Mesodermal cell (in vitro differentiated cells): ENCODE measurements at regions not wholly inside any gene's neighbourhood (a gene's known extent, or its start where the extent isn't known, plus 50 kb on each side); places are given as distances from the start of the nearest gene placed in this dataset.

Experiments used
- H3K27ac ChIP-seq: 2 replicates; pipeline ENCODE4 v1.7.0; 2013; ENCODE audit warnings: mild to moderate bottlenecking, low read depth, low read length, moderate library complexity; ENCODE audit not compliant: severe bottlenecking
- H3K36me3 ChIP-seq: 2 replicates; pipeline ENCODE4 v1.7.1; 2013; ENCODE audit warnings: mild to moderate bottlenecking, low read length, moderate library complexity; ENCODE audit not compliant: control insufficient read depth, insufficient read depth
- H3K4me1 ChIP-seq: one replicate; pipeline ENCODE4 v1.7.1; 2013; ENCODE audit warnings: mild to moderate bottlenecking, low read length; ENCODE audit not compliant: insufficient read depth, control insufficient read depth, poor library complexity, severe bottlenecking
- H3K4me3 ChIP-seq: 2 replicates; pipeline ENCODE4 v1.7.0; 2013; ENCODE audit warnings: low read length, control low read depth, mild to moderate bottlenecking; ENCODE audit not compliant: insufficient read depth, poor library complexity, severe bottlenecking; ENCODE audit errors: extremely low read depth
- H3K9me3 ChIP-seq: 2 replicates; pipeline ENCODE4 v1.7.1; 2013; ENCODE audit warnings: mild to moderate bottlenecking, low read length, moderate library complexity; ENCODE audit not compliant: control insufficient read depth
- WGBS, 2 experiments: methylation state at CpG; one replicate each; pipeline ENCODE4 v1.1.5; 2013; ENCODE audit warnings: missing lambda C conversion rate in 2 of 2; ENCODE audit not compliant: insufficient coverage in 2 of 2; 5-methylcytosine and 5-hydroxymethylcytosine counted together

DNA sequence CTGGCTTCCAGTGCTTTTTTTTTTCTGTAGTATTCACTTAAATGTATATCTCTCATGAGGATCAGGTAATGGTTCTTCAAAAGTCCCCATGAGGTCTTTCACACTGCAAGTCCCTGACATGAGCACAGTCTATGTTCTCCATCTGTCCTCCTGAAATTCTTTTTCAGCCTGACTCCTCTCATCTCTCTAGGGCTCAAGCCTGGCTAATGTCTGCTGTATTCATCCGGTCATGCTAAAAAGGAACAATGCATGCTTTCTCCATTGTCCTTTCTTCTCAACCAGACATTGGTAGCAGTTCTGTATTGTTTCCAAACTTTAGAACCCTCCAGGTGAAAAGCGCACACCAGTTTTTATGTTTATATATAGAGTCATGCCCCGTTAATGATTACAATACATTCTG lies 368.3 kb upstream of the OLFM3 start:
- no peaks in the 10 kb centered on the region for H3K36me3 ChIP-seq
- no peaks in the 10 kb centered on the region for H3K4me1 ChIP-seq
- no peaks in the 10 kb centered on the region for H3K9me3 ChIP-seq
- no peak overlapping the region for H3K4me3 ChIP-seq
- no peak overlapping the region for H3K27ac ChIP-seq
- WGBS, 2 experiments: 100% methylated on average over 1 of the region's 3 CpGs

DNA sequence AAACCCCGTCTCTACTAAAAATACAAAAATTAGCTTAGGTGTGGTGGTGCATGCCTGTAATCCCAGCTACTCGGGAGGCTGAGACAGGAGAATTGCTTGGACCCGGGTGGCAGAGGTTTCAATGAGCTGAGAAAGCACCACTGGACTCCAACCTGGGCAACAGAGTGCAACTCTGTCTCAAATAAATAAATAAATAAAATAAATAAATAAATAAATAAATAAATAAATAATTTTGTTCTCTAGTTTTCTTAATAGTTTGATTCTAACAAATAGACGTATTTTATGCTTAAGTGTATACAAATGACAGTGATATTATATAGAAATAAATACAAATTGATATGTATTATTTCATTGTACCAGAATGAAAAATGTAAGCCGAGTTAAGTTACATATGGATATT lies 339.9 kb upstream of the OLFM3 start:
- H3K4me3 ChIP-seq: no peak overlapping the region
- 83 to 100% methylated on average over 1 of the region's 5 CpGs for WGBS, 2 experiments
- H3K4me1 ChIP-seq: no peaks in the 10 kb centered on the region
- no peak overlapping the region for H3K27ac ChIP-seq
- H3K36me3 ChIP-seq: no peaks in the 10 kb centered on the region
- no peaks in the 10 kb centered on the region for H3K9me3 ChIP-seq

DNA sequence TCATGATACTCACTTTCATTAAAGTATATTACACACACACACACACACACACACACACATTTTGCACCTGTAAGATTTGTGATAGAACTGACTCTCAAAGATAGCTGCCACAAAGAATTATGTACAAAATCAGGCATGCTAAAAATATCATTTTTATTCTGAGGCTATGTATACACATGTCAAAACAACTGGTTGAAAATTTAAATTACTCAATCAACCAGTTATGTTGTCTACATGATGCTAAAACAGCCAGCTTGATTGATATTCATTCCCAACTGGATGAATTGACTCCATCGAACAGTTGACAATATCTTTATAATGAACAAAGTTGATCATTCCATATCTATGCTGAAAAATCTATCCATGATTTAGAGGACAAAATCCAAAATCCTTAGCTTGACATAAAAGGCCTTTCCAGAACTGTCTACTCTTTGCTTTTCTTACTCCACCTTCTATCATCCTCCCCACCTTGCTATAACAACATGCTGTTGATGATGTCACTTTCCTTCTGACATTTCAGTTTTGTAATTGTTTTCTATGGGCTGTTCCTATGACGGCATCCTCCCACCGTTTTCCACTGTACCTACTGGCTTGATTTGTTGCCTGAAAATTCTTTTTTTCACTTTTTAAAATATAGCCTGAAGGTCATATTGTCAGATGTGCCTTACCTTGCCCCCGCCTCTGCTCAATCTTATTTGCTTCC lies 321.5 kb upstream of the OLFM3 start:
- WGBS, 2 experiments: 100% methylated on average over 1 of the region's 4 CpGs; no CpG with 5 or more reads in 1 of the 2 experiments
- no peaks in the 10 kb centered on the region for H3K36me3 ChIP-seq
- no peak overlapping the region for H3K27ac ChIP-seq
- H3K4me1 ChIP-seq: no peaks in the 10 kb centered on the region
- H3K4me3 ChIP-seq: no peak overlapping the region
- no peaks in the 10 kb centered on the region for H3K9me3 ChIP-seq

DNA sequence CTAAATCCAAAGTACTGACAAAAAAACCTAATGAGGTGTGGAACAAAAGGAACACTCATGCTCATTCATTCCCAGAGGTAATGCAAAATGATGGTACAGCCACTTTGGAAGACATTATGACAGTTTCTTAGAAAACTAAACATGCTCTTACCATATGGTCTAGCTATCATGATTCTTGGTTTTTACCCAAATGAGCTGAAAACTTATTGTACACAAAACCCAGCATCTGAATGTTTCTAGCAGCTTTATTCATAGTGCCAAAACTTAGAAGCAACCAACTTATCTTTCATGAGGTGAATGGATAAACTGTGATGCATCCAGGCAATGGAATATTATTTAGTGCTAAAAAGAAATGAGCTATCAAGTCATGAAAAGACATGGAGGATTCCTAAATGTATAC lies 318.4 kb upstream of the OLFM3 start:
- no peaks in the 10 kb centered on the region for H3K4me1 ChIP-seq
- no peaks in the 10 kb centered on the region for H3K36me3 ChIP-seq
- H3K4me3 ChIP-seq: no peak overlapping the region
- no peak overlapping the region for H3K27ac ChIP-seq
- no peaks in the 10 kb centered on the region for H3K9me3 ChIP-seq

DNA sequence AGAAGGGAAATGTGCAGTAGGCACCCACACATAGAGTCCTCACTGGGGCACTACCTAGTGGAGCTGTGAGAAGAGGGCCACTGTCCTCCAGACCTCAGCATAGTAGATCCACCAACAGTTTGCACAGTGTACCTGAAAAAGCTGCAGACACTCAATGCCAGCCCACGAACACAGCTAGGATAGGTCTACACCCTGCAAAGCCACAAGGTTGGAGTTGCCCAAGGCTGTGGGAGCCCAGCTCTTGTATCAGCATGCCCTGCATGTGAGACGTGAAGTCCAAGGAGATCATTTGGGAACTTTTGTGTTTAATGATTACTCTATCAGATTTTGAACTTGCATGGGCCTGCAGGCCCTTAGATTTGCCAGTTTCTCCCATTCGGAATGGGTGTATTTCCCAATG lies 299.4 kb upstream of the OLFM3 start:
- Histone ChIP-seq H3K4me1 (no peaks in the 10 kb centered on the region), H3K9me3 (no peaks in the 10 kb centered on the region), H3K4me3 (no peak overlapping the region), H3K36me3 (no peaks in the 10 kb centered on the region), H3K27ac (no peak overlapping the region)
- WGBS, 2 experiments: 68 to 92% methylated on average over 2 to 3 of the region's 3 CpGs

DNA sequence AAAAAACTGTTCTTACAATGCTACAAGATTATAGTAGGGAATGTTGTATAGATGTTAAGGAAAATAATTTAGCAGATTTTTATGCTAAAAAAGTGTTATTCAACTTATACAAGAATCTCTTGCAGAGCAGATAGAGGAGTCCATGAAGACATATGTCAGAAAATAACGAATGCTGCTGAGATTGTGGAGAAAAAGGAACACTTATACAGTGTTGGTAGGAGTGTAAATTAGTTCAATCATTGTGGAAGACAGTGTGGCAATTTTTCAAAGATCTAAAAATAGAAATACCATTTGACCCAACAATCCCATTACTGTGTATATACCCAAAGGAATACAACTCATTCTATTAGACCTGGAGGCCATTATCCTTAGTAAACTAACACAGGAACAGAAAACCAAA lies 286.2 kb upstream of the OLFM3 start:
- H3K4me1 ChIP-seq: no peaks in the 10 kb centered on the region
- H3K4me3 ChIP-seq: no peak overlapping the region
- 71 to 80% methylated on average over 1 of the region's 1 CpG for WGBS, 2 experiments
- no peaks in the 10 kb centered on the region for H3K9me3 ChIP-seq
- no peak overlapping the region for H3K27ac ChIP-seq
- H3K36me3 ChIP-seq: no peaks in the 10 kb centered on the region

DNA sequence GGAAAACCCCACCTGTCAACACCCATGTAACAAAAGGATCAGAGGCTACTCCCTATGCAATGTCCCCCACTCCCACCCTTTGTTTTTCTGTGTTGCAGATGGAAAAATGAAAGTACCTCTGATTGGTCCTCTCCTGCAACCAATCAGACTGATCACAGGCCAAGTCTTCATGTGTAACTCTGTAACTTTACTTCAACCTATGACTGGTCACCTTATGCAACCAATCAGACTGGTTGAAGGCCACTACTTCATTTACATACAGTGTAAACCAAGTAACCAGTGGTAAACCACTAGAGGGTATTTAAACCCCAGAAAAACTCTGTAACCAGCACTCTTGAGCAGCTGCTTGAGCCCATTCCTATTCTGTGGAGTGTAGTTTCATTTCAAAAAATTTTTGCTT lies 266.3 kb upstream of the OLFM3 start:
- H3K36me3 ChIP-seq: no peaks in the 10 kb centered on the region
- H3K27ac ChIP-seq: no peak overlapping the region
- no peak overlapping the region for H3K4me3 ChIP-seq
- no peaks in the 10 kb centered on the region for H3K4me1 ChIP-seq
- H3K9me3 ChIP-seq: no peaks in the 10 kb centered on the region

DNA sequence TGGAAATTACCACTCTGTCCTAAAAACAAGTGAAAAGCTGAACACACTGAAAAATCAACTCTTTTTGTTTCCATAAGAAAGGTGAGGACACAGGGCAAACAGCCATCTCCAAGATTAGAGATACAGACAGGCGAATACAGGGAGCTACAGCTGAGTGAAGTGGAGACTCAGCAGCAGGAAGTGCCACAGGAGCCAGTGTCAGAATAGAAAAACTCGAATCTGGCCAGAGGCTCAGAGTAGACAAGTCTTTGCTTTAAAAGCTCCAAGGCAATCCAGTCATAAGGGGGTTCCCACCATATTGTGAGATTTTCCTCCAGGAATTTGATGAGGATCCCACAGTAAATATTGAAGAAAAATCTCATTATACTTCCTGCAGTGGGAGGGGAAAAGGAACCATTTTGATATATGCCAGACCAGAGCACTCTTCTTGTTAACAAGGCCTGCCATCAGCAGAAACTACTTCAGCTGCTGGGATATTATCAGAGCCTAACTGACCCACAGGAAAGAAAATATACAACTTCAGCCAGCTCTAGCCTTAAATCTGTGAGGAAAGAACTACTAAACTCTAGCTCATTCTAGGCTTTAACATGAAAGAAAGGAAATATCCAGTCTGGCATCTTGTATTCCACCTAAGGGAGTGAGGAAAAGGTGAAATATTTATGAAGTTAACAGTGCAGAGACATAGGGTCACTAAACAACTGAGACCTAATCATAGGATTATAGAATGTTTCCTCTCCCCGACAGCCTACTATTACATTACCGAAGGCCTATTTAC lies 256.2 kb upstream of the OLFM3 start:
- Histone ChIP-seq H3K4me3 (no peak overlapping the region), H3K36me3 (no peaks in the 10 kb centered on the region), H3K9me3 (no peaks in the 10 kb centered on the region), H3K4me1 (no peaks in the 10 kb centered on the region), H3K27ac (peak overlapping the region; percentile 55)
- 91 to 96% methylated on average over 2 to 4 of the region's 4 CpGs for WGBS, 2 experiments

DNA sequence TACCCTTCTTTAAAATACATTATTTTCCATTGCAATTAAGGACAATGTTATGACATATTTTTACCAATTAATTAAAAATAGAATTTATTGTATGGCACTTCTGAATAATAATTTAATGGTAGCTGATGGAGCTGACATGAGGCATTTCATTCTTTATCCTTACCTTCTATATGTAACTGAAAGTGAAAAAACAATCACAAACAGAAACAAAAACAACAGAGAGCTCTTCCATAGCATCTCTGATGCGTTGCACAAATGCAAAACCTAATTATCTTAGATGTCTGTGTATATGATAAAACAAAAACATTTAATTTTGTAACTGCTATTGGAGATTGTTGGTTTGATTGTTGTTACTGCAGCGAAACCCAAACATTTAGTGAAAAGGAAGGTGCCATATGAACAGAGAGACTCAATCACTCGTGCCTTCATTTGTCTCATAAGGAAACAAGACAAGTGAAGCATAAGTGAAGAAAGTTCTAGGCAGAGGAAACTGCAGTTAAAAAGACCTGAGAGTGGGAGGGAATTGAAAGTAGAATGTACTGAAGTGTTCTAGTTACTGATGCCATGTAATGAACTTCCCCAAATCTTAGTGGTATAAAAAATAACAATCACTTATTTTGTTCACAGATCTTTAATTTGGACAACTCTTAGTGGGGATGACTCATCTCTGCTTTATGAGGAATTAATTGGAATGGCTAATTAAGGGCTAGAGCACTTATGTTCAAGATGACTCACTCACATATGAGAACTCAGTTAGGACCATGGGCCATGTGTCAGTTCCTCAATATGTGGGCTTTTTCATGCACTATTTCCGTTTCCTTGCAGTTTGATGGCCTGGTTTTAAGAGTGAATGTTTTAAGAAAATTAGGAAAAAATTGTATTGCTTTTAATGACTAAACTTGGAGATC lies 245.0 kb upstream of the OLFM3 start:
- 100% methylated on average over 1 to 2 of the region's 4 CpGs for WGBS, 2 experiments
- no peaks in the 10 kb centered on the region for H3K4me1 ChIP-seq
- H3K36me3 ChIP-seq: no peaks in the 10 kb centered on the region
- no peak overlapping the region for H3K27ac ChIP-seq
- H3K9me3 ChIP-seq: no peaks in the 10 kb centered on the region
- no peak overlapping the region for H3K4me3 ChIP-seq

DNA sequence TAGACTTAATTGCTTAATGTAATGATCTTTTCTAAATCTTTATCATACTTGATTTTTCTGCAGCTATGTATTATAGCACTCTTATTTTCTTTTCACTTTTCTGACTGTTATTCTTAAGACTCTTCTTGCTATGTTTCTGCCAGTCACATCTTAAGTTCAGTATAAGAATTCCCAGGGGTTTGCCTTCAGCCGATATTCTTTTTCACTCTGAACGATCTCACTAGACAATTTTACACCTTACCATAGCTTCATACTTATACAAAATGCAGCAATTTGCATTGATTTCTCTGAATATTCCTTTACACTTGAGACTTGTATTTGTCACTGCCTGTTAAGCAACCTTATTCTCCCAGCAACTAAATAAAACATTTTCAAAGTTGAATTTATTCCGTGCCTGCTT lies 242.5 kb upstream of the OLFM3 start:
- WGBS, 2 experiments: 77 to 81% methylated on average over 3 of the region's 3 CpGs
- Histone ChIP-seq H3K4me3 (no peak overlapping the region), H3K27ac (no peak overlapping the region), H3K36me3 (no peaks in the 10 kb centered on the region), H3K4me1 (no peaks in the 10 kb centered on the region), H3K9me3 (no peaks in the 10 kb centered on the region)
